ENCODE measurements at regions not wholly inside any gene's neighbourhood (a gene's known extent, or its start where the extent isn't known, plus 50 kb on each side); places are given as distances from the start of the nearest gene placed in this dataset.

- intact Hi-C loops (cut with micrococcal nuclease): no loop called here
- no peak overlapping the region for H2BK120ac ChIP-seq (ENCODE audit: low read depth, low read length)
- H3K9me3 ChIP-seq (ENCODE audit: control insufficient read depth, insufficient read depth, low read length): peaks cover 18% of the 10 kb centered on the region
- no peak overlapping the region for H2AK5ac ChIP-seq (ENCODE audit: low read depth, low read length)
- no peak for ATAC-seq (ENCODE audit: low read depth)
- H3K9me1 ChIP-seq (ENCODE audit: insufficient read depth, low read length): no peaks in the 10 kb centered on the region
- TF ChIP-seq CTCF (conservative IDR thresholded peaks at IDR 0.05; ENCODE audit: low read depth, low read length) (no peak), RFX5 (IDR thresholded peaks at IDR 0.05; ENCODE audit: low read depth, low read length) (no peak), CEBPB (IDR thresholded peaks at IDR 0.05; ENCODE audit: low read depth, low read length) (no peak)
- H3K79me1 ChIP-seq (ENCODE audit: low read depth in 1 of 2, low read length in 2 of 2): no peaks in the 10 kb centered on the region
- CTCF ChIA-PET: no interaction called here
- POLR2A ChIA-PET (ENCODE audit: unreplicated experiment): no interaction called here
- no peak overlapping the region for H3K4ac ChIP-seq (ENCODE audit: low read depth, low read length)
- H3K27me3 ChIP-seq (ENCODE audit: control insufficient read depth, insufficient read depth, low read length): no peaks in the 10 kb centered on the region
- H2AFZ ChIP-seq (replicated peaks; ENCODE audit: low read length, poor library complexity): no peak overlapping the region
- no peak overlapping the region for H2BK15ac ChIP-seq (ENCODE audit: low read depth, low read length)
- no CpG with 5 or more reads among the region's 5 CpGs for WGBS, 2 experiments (ENCODE audit: extremely low coverage in 2 of 2, insufficient read length in 1 of 2)
- DNase-seq: no peak
- no peak overlapping the region for H3K9ac ChIP-seq (ENCODE audit: low read depth, low read length)
- H3K4me2 ChIP-seq (ENCODE audit: low read depth, low read length): no peak overlapping the region
- dilution Hi-C loops (cut with HindIII; ENCODE audit: low sequenced_read_pairs, unreplicated experiment): no loop called here
- H3K23ac ChIP-seq (ENCODE audit: low read depth, low read length): no peak overlapping the region
- no peak overlapping the region for H2AK9ac ChIP-seq (replicated peaks; ENCODE audit: low read depth, low read length, poor library complexity)
- no peak overlapping the region for H2BK20ac ChIP-seq (ENCODE audit: low read depth, low read length)
- H3K14ac ChIP-seq (replicated peaks; ENCODE audit: low read depth, low read length): no peak overlapping the region
- H3K36me3 ChIP-seq (ENCODE audit: control insufficient read depth, insufficient read depth, low read length): no peaks in the 10 kb centered on the region
- H4K20me1 ChIP-seq (ENCODE audit: insufficient read depth, low read length): no peaks in the 10 kb centered on the region
- in situ Hi-C loops (cut with MboI; ENCODE audit: low sequenced_read_pairs): no loop called here
- no peak overlapping the region for H3K18ac ChIP-seq (ENCODE audit: low read depth, low read length)
- no peak overlapping the region for H4K8ac ChIP-seq (ENCODE audit: low read depth in 2 of 2, low read length in 2 of 2)
- H3K56ac ChIP-seq (ENCODE audit: extremely low read depth, insufficient read depth, low read length): no peak overlapping the region
- H3K27ac ChIP-seq (ENCODE audit: insufficient read depth, low read length): no peak overlapping the region
- no peak overlapping the region for H2BK5ac ChIP-seq (ENCODE audit: low read depth, low read length, poor library complexity, severe bottlenecking)
- no peak overlapping the region for H4K5ac ChIP-seq (ENCODE audit: low read depth, low read length)
- no peak overlapping the region for H4K91ac ChIP-seq (ENCODE audit: insufficient read depth, low read depth, low read length)
- H3K4me3 ChIP-seq (ENCODE audit: insufficient read depth, low read depth, low read length): no peak overlapping the region
- no peaks in the 10 kb centered on the region for H3K4me1 ChIP-seq (ENCODE audit: control insufficient read depth, insufficient read depth, low read length)
- BruUV-seq (replicated peaks): no TSS peak
These were observed 219.8 kb downstream of the NEBL start for GRCh38 chr10:20677340-20677739.

All from IMR-90 (cell line).